Liver (tissue), 3 donors: ENCODE measurements at regions not wholly inside any gene's neighbourhood (a gene's known extent, or its start where the extent isn't known, plus 50 kb on each side); places are given as distances from the start of the nearest gene placed in this dataset.

Experiments
- RAD21 ChIP-seq, 2 donors: IDR thresholded peaks; 2 replicates each; pipeline ENCODE4 v1.6.1; 2016; ENCODE audit warnings: antibody characterized with exemption in 2 of 2, mild to moderate bottlenecking in 2 of 2
- TAF1 ChIP-seq: conservative IDR thresholded peaks from 2 replicates; pipeline ENCODE4 v1.6.1; 2016; ENCODE audit warnings: antibody characterized with exemption, mild to moderate bottlenecking
- YY1 ChIP-seq: IDR thresholded peaks from 2 replicates; pipeline ENCODE4 v1.6.1; 2016; ENCODE audit warnings: antibody characterized with exemption, mild to moderate bottlenecking
- TF ChIP-seq, protein P1 (sequence below): fragments of 150-350 bp; IDR thresholded peaks from 2 replicates; pipeline ENCODE4 v1.5.1; 2017; ENCODE audit warnings: improper control_type of control experiment, low read depth, low read length; ENCODE audit not compliant: missing input control
- TF ChIP-seq, protein P2 (sequence below): IDR thresholded peaks from 2 replicates; pipeline ENCODE4 v1.6.1; 2016; ENCODE audit warnings: antibody characterized with exemption, mild to moderate bottlenecking
- donor health status: healthy.
- donor health status: healthy.

DNA sequence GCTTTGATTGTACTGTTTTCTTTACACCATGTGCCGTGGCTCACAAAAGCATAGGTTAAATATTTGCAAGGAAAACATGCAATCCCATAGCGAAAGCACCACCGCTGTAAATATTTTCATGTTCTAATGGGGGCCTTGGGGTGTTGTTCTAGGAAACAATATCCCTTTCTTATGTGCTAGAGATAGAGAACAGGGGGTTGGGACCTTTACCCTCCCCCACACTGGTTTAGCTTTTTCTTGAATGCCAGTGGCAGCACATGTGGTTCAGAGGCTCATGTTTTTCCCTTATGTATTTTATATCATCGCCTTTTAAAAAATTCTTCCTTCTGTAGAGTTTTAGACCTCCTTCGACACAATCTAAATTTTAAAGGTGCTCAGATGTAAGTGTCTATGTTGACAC lies 422.6 kb upstream of the TENM3 start:
- TF ChIP-seq, protein P1, sequence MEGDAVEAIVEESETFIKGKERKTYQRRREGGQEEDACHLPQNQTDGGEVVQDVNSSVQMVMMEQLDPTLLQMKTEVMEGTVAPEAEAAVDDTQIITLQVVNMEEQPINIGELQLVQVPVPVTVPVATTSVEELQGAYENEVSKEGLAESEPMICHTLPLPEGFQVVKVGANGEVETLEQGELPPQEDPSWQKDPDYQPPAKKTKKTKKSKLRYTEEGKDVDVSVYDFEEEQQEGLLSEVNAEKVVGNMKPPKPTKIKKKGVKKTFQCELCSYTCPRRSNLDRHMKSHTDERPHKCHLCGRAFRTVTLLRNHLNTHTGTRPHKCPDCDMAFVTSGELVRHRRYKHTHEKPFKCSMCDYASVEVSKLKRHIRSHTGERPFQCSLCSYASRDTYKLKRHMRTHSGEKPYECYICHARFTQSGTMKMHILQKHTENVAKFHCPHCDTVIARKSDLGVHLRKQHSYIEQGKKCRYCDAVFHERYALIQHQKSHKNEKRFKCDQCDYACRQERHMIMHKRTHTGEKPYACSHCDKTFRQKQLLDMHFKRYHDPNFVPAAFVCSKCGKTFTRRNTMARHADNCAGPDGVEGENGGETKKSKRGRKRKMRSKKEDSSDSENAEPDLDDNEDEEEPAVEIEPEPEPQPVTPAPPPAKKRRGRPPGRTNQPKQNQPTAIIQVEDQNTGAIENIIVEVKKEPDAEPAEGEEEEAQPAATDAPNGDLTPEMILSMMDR: no peak
- TF ChIP-seq RAD21 (IDR thresholded peaks at IDR 0.05) (no peak), YY1 (no peak), TAF1 (no peak)
- TF ChIP-seq, protein P2, sequence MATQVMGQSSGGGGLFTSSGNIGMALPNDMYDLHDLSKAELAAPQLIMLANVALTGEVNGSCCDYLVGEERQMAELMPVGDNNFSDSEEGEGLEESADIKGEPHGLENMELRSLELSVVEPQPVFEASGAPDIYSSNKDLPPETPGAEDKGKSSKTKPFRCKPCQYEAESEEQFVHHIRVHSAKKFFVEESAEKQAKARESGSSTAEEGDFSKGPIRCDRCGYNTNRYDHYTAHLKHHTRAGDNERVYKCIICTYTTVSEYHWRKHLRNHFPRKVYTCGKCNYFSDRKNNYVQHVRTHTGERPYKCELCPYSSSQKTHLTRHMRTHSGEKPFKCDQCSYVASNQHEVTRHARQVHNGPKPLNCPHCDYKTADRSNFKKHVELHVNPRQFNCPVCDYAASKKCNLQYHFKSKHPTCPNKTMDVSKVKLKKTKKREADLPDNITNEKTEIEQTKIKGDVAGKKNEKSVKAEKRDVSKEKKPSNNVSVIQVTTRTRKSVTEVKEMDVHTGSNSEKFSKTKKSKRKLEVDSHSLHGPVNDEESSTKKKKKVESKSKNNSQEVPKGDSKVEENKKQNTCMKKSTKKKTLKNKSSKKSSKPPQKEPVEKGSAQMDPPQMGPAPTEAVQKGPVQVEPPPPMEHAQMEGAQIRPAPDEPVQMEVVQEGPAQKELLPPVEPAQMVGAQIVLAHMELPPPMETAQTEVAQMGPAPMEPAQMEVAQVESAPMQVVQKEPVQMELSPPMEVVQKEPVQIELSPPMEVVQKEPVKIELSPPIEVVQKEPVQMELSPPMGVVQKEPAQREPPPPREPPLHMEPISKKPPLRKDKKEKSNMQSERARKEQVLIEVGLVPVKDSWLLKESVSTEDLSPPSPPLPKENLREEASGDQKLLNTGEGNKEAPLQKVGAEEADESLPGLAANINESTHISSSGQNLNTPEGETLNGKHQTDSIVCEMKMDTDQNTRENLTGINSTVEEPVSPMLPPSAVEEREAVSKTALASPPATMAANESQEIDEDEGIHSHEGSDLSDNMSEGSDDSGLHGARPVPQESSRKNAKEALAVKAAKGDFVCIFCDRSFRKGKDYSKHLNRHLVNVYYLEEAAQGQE: no peak
